Stimulated activated CD4-positive, alpha-beta T cell treated with anti-CD3 and anti-CD28 coated beads, TNF-alpha, amount 100 ng/mL, for 1 hour (primary cell): ENCODE measurements at regions not wholly inside any gene's neighbourhood (a gene's known extent, or its start where the extent isn't known, plus 50 kb on each side); places are given as distances from the start of the nearest gene placed in this dataset.
"Not testable (repeated sequence)": the region's sequence is repeated elsewhere in the genome, so short reads cannot be mapped to it uniquely, and the experiment has no call there.

ENCODE experiments used
- DNase-seq, 3 donors: peaks; one replicate each; pipeline ENCODE4 v3.0.0-alpha.2; 2020; ENCODE audit warnings: low read depth in 3 of 3, low spot score in 1 of 3

DNA sequence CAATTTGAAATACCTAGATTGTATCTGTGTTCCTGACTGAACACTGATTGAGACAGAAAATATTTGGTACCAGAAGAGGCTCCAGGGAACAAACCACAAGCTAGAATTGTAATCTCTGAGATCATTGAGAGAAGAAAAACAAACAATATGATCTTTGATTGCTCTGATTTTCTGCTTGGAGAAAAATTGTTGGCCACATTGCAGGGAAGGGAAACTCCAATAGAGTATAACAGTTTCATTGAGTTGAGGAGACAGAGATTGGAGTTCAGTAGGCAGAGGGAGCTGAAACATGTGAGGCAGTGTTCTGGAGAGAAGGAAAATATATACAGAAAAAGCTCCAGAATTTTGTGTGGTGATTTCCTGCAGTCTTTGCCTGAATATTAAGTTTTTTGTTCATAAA lies 158.2 kb downstream of the C4orf33 start:
- no peak for DNase-seq

DNA sequence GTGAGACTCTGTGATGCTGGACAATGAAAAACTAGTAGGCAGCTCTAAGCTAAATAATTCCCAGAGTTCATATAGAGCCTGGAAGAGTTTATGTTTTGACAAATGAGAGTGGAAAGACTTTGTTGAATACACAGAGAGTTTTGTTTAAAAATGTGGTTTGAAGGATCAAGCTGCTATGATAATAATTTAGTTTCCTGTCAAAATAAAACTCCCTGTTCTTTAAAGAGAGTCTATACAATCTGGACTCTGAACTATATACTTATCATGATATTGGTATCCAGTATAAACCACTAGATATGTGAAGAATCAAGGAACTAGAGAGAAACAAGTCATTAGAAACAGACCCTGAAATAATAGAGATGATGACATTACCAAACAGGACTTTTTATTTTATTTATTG lies 158.6 kb downstream of the C4orf33 start:
- no peak for DNase-seq

DNA sequence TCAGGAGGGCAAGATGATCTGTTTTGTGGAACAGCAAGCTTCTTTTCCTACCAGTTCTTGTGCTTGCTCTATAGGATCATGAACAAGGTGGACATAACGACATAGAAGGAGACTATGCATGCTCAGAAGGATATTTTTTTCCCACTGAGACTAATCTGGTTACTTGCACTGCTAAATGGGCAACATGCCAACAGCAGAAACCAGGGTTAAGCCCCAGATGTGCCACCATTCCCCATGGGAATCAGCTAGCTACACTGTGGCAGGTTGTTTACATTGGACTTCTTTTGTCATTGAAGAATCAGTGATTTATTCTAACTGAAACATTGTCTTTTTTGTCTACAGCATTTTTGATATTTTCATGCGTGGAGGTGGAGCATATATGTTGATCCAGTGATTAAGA lies 165.6 kb downstream of the C4orf33 start:
- DNase-seq = no peak

DNA sequence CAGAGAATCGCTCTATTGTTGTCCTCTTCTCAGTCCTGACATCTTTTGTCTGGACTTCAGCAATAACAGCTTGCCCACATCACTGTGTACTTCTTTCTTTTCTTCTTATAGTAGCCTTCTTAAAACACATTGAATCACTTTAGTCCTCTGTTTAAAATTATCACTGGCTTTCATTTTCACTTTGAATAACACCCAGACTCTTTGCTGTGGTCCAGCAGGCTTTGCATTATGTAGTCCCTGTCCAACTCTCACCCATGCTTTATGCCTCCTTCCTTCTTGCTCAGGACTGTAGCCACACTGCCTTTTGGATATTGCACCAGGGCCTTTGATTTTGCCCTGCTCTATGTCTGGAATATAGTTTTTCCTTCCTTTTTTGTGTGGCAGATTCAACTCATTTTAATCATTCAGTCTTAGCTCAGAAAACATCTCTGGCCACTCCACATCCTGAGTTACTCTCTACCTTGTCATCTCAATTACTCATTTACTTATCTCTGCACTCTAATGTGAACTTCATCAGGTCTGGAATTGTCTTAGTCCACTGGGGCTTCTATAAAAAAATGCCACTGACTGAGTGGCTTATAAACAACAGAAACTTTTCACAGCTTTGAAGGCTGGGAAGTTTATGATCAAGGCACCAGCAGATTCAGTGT lies 168.2 kb downstream of the C4orf33 start:
- DNase-seq = no peak

DNA sequence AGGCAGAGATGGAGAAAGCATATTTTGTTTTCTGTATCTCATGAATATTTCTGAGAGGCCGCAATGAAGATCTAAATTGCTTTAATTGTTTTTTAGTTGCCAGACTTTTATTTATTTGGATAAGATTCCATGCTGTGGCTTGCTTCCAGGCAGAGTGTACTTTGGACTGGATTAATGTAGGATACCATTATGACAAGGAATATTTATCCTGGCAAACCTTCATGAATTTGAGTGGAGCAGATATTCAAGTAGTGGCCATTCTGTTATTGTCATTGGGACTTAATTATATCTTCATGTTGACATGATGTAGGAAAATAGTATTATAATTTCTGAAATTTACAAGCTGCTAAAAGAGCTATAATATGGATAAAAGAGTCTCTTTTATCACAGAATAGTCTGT lies 182.9 kb downstream of the C4orf33 start:
- DNase-seq = no peak

DNA sequence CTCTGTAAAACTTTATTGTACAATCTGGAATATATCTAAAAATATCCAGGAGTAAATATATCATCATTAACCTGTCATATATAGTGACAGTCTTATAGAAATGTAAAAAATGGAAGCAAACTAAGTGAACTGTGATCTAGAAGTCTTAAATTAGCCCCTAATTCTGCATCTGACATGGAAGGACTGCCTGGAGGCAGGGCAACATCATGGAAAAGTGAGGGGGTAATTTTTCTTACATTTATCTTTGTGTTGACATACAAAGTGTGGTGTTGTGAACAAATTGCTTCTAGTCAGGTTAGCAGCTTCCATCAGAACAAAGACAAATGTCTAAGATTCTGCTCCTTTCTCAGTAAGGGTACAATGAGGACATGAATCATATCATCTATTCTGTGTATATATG lies 186.3 kb downstream of the C4orf33 start:
- no peak for DNase-seq

DNA sequence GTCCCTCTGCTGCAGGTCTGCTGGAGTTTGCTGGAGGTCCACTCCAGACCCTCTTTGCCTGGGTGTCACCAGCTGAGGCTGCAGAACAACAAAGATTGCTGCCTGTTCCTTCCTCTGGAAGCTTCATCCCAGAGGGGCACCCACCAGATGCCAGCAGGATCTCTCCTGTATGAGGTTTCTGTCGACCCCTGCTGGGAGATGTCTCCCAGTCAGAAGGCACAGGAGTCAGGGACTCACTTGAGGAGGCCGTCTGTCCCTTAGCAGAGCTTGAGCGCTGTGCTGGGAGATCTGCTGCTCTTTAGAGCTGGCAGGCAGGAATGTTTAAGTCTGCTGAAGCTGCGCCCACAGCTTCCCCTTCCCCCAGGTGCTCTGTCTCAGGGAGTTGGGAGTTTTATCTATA lies 196.2 kb downstream of the C4orf33 start:
- not testable (repeated sequence) for DNase-seq

DNA sequence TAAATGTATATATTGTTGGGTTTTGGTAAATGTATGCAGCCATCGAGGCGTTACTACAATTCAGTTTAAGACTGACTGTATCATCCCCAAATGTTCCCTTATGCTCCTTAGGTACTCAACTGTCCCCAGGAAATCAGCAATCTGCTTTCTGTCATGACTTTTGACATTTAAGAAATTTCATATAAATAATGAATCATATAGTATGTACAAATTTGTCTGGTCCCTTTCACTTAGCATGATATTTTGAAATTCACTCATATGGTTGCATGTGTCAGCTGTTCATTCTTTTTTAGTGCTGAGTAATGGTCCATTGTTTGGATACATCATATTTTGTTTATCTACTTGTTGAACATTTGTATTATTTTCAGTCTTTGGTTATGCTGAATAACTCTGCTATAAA lies 218.8 kb downstream of the C4orf33 start:
- DNase-seq = no peak

DNA sequence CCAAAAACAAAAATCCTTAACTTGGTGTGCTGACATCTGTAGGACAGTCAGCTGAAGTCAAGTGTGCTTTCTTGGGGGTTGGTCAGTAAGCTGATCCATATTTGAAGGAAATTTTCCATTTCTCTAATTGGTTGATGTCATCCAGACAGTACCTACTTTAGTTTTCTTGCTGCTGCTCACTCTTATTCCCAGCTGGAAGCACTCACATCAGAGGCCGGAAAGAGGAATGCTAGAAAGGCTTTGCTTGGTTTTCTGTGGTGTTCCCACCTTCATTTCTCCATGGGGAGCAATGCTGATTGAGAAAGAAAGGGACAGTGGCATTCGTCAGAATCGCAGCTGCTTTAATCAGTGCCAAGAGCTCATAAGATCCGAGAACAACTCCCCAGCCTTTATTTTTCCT lies 227.0 kb downstream of the C4orf33 start:
- DNase-seq = no peak

DNA sequence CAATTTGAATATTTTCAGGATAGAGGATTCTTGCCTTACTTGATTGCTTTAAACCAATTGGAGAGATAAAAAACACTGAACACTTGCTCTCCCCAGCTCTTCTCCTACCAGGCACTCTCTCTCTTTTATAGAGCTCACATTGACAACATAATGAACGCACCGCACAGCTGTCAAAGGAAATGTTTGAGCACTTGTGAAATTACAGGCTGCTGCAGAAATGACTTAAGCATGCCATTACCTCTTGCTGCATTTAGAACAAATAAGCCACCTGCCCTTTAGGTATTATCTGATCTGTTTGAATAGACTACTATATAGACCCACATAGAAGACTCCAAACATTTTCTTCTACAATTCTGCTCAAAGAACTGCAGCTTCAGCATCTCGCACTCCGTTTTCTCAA lies 227.7 kb downstream of the C4orf33 start:
- DNase-seq = no peak

DNA sequence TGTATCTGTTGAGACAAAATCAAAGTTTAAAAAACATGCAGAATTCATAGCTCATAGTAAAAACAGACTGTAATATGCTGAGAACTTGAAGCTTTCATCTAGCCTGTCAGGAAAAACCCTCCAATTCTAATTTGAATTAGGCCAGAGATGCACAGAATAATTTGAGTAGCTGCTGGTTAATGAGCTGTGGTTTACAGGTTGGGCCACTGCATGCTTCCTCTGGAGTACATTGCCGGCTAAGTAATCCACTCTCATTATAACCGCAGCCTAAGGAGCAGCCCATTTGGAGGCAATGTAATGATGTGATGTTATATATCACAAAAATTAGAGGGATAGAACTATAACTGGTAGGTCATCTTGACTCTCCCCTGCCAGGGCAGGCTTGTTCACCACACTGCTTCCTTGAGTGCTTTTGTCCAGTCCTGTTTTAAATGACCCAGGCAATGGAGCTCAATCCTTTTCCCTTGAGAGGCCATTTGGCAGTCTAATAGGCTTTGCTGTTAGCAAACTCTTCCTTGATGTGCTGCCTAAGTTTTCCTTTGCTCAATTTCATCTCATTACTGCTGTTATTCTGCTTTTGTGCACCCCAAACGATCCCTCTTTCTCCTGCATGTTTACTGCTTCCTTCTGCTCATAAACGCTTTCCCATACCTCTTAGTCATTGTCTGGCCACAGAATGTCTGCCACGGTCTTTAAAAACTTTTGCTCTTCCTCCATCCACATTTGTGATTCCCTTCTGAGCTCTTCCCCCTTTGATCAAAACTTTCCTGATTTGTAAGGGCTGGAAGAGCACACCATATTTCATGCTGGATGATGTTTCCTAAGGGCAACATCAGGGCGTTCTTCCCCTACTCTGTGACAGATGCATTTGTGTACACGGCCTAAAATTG lies 230.9 kb downstream of the C4orf33 start:
- no peak for DNase-seq

DNA sequence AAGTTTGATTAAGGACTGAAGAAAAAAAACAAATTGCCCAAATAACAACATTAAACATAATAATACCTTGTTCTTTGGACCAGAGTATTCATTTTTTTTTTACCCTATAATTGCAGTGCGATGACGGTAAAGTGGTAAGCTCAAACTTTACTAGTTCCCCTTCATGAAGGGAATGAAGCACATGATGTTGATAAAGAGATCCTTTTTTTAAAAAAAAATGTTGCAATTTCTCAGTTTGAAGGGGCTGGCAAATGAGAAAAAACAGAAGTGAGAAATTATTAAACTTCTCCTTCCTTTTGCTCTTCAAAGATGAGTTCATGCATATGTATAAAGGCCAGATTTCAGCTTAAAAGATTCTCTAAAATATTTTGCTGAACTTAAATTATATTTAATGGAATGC lies 231.7 kb downstream of the C4orf33 start:
- DNase-seq = no peak

DNA sequence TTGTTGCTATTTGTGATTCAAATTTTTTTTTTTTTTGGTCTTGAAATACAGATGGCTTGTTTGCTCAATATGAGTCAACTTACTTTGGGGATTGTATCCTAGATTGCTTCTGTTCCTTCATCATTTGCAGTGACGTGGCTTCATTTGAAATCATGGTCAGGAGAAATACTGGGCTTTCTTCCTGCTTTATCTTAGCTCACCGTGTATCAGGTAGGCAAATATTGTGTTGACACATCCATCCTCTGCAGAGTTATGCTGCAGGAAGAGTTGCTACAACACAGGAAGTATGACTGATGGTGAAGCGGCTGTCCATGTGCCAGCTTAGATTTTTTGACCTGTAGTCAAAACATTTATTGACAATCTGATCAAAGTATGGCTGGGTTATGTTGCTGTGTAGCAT lies 232.2 kb downstream of the C4orf33 start:
- DNase-seq = no peak

DNA sequence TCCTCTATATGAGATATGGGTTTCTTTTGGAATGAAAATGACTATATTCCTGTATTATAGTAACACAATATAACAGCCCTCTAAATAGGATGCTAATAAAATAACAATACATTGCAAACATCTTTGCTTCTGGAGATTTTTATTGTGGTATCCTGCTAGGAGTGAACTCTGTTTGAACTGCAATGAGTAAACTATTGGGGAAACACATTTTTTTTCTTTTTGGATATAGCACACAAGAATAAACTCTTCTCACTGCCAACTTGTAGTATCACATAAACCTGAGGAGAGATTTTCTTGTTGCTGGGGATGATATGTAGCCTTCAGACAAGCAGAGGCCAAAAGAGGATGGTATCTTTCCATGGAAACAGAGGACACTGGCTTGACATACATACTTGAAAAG lies 238.2 kb downstream of the C4orf33 start:
- no peak for DNase-seq

DNA sequence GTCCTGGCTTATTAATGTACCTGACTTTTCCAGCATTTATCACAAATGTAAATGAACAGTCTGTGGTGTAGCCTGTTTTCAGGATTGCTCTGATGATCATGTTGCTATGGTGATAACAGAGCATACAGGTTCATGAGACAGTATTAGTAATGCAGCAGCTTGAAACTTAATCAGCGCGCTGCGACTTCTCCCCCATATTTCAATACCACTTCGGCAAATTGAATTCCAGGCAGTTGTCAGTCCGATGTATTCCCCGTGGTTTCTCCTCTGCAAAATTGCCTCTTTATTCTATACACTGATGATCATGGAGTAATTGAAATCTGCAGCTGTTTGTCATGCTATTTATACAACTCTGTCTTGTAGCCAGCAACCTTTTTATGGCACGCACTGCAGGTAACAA lies 239.3 kb downstream of the C4orf33 start:
- no peak for DNase-seq

DNA sequence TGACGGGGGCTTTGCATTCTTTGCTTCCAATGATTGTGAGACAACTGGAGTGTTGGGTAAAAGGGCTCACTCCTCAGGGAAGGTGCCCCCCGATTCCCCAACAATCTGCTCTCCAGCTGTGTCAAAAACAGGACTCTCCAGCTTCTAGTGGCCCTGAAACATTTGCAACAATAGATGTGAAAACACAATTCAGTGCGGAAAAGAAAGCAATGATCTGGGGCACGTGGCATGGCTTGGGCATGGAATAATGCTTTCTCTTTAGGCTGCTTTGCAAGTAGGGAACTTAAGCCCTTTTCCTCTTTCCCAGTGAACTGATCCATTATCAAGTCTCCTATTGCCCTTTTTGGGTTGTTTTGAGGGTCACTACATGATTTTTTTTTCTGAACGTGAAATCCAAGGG lies 239.9 kb downstream of the C4orf33 start:
- no peak for DNase-seq

DNA sequence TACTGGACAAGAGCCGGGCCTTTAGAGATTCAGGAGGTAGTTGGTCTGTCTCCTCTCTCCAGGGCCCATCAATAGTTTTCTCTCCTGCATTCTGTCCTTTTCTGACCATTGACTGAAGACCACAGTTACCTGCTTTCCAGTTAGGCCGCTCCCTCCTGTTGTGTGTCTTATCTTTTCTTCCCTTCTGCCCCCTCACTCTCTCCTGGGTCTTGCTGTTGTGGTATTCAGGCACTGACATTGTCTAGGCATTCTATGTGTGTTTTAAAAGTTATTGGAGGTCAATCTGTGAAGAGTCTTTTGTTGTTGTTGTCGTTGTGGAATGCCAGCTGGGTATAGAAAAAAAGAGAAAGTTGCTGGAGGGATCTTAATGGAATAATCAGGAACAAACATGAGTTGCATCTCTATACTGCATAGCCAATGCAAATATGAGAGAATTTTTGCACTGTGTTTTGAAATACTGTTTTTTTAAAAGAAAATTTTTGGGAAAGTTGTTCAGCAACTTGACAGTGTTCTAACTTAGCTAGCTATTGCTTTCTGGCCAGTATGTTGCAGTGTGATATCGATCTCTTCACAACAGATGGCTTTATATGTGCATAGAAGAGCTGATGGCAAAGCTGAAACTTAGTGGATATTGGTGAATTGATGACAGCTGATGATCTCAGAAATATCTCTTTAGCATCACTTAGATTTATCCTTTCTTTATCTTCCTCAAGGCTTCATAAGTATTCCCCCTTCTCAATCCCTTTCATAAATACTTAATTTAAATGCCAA lies 240.7 kb downstream of the C4orf33 start:
- DNase-seq = no peak

DNA sequence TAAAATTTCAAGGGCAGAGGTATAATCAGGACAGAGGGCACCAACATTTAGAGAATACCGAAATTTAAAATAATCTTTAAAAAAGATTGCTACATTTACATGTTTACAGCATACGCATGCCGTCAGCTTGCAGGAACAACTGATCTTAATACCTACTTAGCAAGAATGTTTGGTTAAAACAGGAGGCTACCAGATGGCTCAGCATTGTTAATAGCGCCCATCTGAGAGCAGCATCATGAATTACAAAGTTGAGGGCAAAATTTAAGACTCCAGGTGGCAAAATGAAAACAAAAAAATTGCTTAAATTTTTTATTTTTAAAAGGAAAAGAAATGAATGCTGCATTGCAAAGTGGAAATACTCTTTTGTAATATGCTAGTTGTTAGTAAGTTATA lies 241.3 kb downstream of the C4orf33 start:
- DNase-seq = no peak

DNA sequence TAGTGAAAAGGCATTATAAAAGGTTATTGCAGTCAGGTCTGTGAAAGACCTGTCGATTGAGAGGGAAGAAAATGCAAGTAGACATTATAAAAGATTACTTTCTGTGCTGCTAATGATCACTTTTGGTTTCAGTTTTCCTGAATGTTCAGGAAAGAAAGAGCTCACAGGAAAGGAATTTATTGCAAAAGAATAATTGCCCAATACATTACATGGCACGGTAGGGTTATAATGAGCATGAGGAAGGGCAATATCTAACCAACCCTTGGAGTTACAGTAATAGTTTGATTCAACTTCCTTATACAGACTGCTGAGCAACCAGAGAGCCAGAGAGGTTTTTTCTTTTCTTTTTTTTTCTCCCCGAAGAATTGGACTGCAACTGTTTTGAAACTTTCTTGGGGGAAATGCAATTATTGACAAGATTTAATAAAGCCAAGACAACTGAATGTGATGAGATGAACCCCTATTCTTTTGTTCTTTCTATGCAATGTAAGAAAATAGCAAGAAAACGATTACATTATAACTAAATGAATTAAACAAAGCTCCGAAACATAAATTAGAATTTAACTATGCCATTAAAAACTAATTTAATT lies 247.0 kb downstream of the C4orf33 start:
- no peak for DNase-seq

DNA sequence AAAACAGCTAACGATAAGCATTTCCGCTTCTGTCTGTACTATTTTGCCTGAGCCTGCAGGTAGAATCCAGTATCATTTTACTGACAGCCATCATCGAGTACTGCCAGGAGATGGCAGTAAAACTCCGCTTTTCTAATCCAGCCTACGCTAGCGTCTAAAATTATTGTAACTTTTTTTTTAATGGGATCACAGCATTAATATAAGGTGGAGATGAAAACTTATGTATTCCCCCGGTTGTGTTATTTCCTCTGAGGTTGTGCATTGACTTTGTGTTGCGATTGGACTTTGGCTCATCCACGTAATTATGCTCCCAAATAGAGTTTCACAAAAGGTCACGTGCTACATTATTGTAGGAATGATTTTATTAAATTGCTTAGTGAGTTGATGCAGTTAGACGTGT lies 248.1 kb downstream of the C4orf33 start:
- DNase-seq = no peak

DNA sequence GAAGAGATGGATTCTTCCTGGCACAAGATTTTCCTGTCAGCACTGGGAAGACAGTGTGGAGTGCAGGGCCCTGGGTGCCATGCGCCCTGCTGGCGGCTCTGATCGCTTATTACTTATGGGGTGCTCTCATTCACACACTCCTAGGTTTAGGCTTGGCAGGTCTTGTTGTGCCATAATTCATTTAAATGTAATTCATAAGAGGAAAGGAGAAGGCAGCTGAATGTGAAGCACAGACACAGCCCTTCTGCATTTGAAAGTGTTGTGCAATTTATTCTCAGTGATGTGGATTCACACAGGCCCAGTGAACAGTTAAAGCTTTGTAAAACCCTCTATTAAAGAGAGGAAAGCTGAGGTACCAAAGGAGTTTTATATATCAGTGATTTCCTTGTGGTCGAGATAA lies 249.7 kb downstream of the C4orf33 start:
- no peak for DNase-seq

DNA sequence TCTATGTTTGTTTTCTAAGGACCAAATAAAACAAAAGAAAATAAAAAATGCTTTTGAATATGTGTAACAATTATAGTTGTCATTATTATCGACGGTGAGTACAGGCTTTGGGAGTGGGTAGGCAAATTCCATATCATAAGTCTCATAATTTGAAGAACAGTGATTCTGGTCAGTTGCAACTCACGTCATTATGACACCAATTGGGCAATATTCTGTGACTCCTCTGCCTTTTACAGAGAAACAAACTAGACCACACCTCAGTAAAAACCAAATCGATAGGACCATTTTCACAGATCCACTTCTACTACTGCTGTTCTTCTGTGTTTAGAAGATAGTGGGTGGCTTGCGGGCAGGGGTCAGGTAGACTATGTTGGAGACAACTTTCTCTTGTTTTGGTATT lies 250.1 kb downstream of the C4orf33 start:
- DNase-seq = no peak
